ENCODE measurements at regions not wholly inside any gene's neighbourhood (a gene's known extent, or its start where the extent isn't known, plus 50 kb on each side); places are given as distances from the start of the nearest gene placed in this dataset.

DNA sequence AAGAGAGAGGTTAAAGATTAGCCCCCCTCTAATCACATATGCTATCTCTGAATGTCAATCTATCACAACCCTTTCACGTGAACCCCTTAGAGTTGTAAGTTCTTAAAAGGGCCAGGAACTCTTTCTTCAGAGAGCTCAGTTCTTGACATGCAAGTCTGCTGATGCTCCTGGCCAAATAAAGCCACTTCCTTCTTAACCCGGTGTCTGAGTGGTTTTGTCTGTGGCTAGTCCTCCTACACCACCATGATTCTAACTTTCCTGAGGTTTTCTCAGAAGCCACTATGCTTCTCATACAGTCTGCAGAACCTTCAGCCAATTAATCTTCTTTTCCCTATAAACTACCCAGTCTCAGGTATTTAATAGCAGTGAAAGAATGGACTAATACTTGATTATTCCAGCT, 231.1 kb upstream of the CNTN6 start:
- POLR2A ChIA-PET: no interaction called here
- DNase-seq: no peak
- CTCF ChIA-PET: no interaction called here
- Histone ChIP-seq H3F3A (replicated peaks; ENCODE audit: insufficient read depth) (no peaks in the 10 kb centered on the region), H3K27ac (ENCODE audit: low read depth in 2 of 2, low read length in 1 of 2) (no peak overlapping the region), H3K79me2 (ENCODE audit: insufficient read depth) (no peaks in the 10 kb centered on the region), H3K9me2 (no peaks in the 10 kb centered on the region), H4K20me1 (ENCODE audit: insufficient read depth) (no peaks in the 10 kb centered on the region), H3K36me3 (replicated peaks in 1 of 2; ENCODE audit: control insufficient read depth in 1 of 2, insufficient read depth in 2 of 2, low read length in 1 of 2) (no peaks in the 10 kb centered on the region), H3K4me1 (ENCODE audit: control insufficient read depth in 1 of 2, insufficient read depth in 2 of 2, low read depth in 1 of 2, low read length in 1 of 2) (no peaks in the 10 kb centered on the region), H3K27me3 (ENCODE audit: insufficient read depth) (no peaks in the 10 kb centered on the region), H3K4me3 (ENCODE audit: low read depth in 2 of 2, low read length in 1 of 2) (no peak overlapping the region), H2AFZ (ENCODE audit: low read depth) (no peak overlapping the region), H3K4me2 (no peak overlapping the region), H3K9me3 (no peaks in the 10 kb centered on the region), H3K9ac (no peak overlapping the region)
- WGBS (ENCODE audit: low lambda C conversion rate): 4% methylated on average over 2 of the region's 2 CpGs
- TF ChIP-seq SMC3 (IDR thresholded peaks at IDR 0.05; ENCODE audit: low read depth, low read length): no peak

DNA sequence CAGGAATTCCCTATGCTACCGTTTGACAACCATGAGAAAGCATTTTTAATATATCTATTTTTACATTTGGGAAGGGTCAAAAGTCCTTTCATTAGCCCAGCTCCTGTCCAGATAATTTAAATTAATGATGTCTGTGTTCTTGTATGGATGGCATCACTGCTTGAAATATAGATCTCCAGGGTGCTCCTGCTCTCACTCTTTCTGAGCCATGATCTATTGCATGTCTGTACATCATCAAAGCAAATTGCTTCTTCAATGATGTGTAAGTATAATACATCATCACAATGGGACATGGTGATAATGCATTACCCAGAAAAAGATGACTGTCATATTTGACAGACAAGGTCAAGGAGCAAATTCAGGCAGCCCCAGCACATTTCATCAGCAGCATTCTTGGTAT, 223.6 kb upstream of the CNTN6 start:
- Histone ChIP-seq H3K27ac (ENCODE audit: low read depth in 2 of 2, low read length in 1 of 2) (no peak overlapping the region), H3K4me3 (ENCODE audit: low read depth in 2 of 2, low read length in 1 of 2) (no peak overlapping the region), H3K36me3 (replicated peaks in 1 of 2; ENCODE audit: control insufficient read depth in 1 of 2, insufficient read depth in 2 of 2, low read length in 1 of 2) (no peaks in the 10 kb centered on the region), H3K9me2 (no peaks in the 10 kb centered on the region), H3K27me3 (ENCODE audit: insufficient read depth) (no peaks in the 10 kb centered on the region), H3K79me2 (ENCODE audit: insufficient read depth) (no peaks in the 10 kb centered on the region), H2AFZ (ENCODE audit: low read depth) (no peak overlapping the region), H3K9ac (no peak overlapping the region), H3K9me3 (no peaks in the 10 kb centered on the region), H3K4me2 (no peak overlapping the region), H3F3A (replicated peaks; ENCODE audit: insufficient read depth) (no peaks in the 10 kb centered on the region), H3K4me1 (ENCODE audit: control insufficient read depth in 1 of 2, insufficient read depth in 2 of 2, low read depth in 1 of 2, low read length in 1 of 2) (no peaks in the 10 kb centered on the region), H4K20me1 (ENCODE audit: insufficient read depth) (no peaks in the 10 kb centered on the region)
- 0% methylated on average over 1 of the region's 1 CpG for WGBS (ENCODE audit: low lambda C conversion rate)
- no peak for TF ChIP-seq NRF1 (IDR thresholded peaks at IDR 0.05; ENCODE audit: low read depth, low read length)
- no peak for TF ChIP-seq MXI1 (IDR thresholded peaks at IDR 0.05; ENCODE audit: low read depth, low read length)
- TF ChIP-seq FOXM1 (IDR thresholded peaks at IDR 0.05; ENCODE audit: low read depth): no peak
- TF ChIP-seq, protein P1, sequence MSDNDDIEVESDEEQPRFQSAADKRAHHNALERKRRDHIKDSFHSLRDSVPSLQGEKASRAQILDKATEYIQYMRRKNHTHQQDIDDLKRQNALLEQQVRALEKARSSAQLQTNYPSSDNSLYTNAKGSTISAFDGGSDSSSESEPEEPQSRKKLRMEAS (IDR thresholded peaks at IDR 0.05; ENCODE audit: low read depth): no peak
- no peak for TF ChIP-seq NFIC (IDR thresholded peaks at IDR 0.05; ENCODE audit: borderline replicate concordance)
- TF ChIP-seq RXRA (IDR thresholded peaks at IDR 0.05; ENCODE audit: borderline replicate concordance, low read depth): no peak
- no peak for TF ChIP-seq TAF1 (IDR thresholded peaks at IDR 0.05; ENCODE audit: borderline replicate concordance, low read depth, low read length)
- no peak for TF ChIP-seq RFX5 (IDR thresholded peaks at IDR 0.05; ENCODE audit: low read length)
- TF ChIP-seq SIN3A (IDR thresholded peaks at IDR 0.05; ENCODE audit: borderline replicate concordance, low read depth, low read length): no peak
- TF ChIP-seq, protein P2, sequence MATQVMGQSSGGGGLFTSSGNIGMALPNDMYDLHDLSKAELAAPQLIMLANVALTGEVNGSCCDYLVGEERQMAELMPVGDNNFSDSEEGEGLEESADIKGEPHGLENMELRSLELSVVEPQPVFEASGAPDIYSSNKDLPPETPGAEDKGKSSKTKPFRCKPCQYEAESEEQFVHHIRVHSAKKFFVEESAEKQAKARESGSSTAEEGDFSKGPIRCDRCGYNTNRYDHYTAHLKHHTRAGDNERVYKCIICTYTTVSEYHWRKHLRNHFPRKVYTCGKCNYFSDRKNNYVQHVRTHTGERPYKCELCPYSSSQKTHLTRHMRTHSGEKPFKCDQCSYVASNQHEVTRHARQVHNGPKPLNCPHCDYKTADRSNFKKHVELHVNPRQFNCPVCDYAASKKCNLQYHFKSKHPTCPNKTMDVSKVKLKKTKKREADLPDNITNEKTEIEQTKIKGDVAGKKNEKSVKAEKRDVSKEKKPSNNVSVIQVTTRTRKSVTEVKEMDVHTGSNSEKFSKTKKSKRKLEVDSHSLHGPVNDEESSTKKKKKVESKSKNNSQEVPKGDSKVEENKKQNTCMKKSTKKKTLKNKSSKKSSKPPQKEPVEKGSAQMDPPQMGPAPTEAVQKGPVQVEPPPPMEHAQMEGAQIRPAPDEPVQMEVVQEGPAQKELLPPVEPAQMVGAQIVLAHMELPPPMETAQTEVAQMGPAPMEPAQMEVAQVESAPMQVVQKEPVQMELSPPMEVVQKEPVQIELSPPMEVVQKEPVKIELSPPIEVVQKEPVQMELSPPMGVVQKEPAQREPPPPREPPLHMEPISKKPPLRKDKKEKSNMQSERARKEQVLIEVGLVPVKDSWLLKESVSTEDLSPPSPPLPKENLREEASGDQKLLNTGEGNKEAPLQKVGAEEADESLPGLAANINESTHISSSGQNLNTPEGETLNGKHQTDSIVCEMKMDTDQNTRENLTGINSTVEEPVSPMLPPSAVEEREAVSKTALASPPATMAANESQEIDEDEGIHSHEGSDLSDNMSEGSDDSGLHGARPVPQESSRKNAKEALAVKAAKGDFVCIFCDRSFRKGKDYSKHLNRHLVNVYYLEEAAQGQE (IDR thresholded peaks at IDR 0.05; ENCODE audit: low read depth, low read length): no peak
- no peak for TF ChIP-seq GABPA (IDR thresholded peaks at IDR 0.05; ENCODE audit: low read depth)
- TF ChIP-seq POLR2AphosphoS5 (IDR thresholded peaks at IDR 0.05; ENCODE audit: low read depth, low read length): no peak
- CTCF ChIA-PET: no interaction called here
- DNase-seq: no peak
- POLR2A ChIA-PET: no interaction called here
